ENCODE measurements at regions not wholly inside any gene's neighbourhood (a gene's known extent, or its start where the extent isn't known, plus 50 kb on each side); places are given as distances from the start of the nearest gene placed in this dataset.

GRCh38 chr1:164165466-164165865, 393.5 kb upstream of the PBX1 start:
- TF ChIP-seq ZNF776 (tag by site-specific recombination; IDR thresholded peaks at IDR 0.05; ENCODE audit: borderline replicate concordance) (no peak), ZNF26 (tag by site-specific recombination; IDR thresholded peaks at IDR 0.05) (no peak), ZNF16 (tag by site-specific recombination; IDR thresholded peaks at IDR 0.05; ENCODE audit: low read depth) (no peak), ZNF292 (tag by site-specific recombination; IDR thresholded peaks at IDR 0.05; ENCODE audit: borderline replicate concordance, low read depth) (no peak), ZNF239 (tag by site-specific recombination; IDR thresholded peaks at IDR 0.05) (no peak), CTCF (tag by site-specific recombination; IDR thresholded peaks at IDR 0.05) (no peak), AEBP2 (tag by site-specific recombination; IDR thresholded peaks at IDR 0.05; ENCODE audit: borderline replicate concordance) (no peak), ZNF311 (tag by site-specific recombination; IDR thresholded peaks at IDR 0.05; ENCODE audit: borderline replicate concordance) (no peak), ZNF521 (tag by site-specific recombination; IDR thresholded peaks at IDR 0.05) (no peak), ZSCAN23 (tag by site-specific recombination; IDR thresholded peaks at IDR 0.05) (no peak)

Data from HEK293 (cell line).